ENCODE measurements at regions not wholly inside any gene's neighbourhood (a gene's known extent, or its start where the extent isn't known, plus 50 kb on each side); places are given as distances from the start of the nearest gene placed in this dataset.

- no peak for TF ChIP-seq EZH2 (IDR thresholded peaks at IDR 0.05; ENCODE audit: borderline replicate concordance)
- TF ChIP-seq CTCF (IDR thresholded peaks at IDR 0.05; ENCODE audit: poor library complexity) = no peak
- TF ChIP-seq EZH2phosphoT487 (IDR thresholded peaks at IDR 0.05; ENCODE audit: low read depth, severe bottlenecking, unreplicated experiment) = no peak
- H4K20me1 ChIP-seq (ENCODE audit: insufficient read depth, poor library complexity, severe bottlenecking) = no peaks in the 10 kb centered on the region
- no peaks in the 10 kb centered on the region for H3K27me3 ChIP-seq
- no peak overlapping the region for H2AFZ ChIP-seq
- H3K4me3 ChIP-seq = no peak overlapping the region
- WGBS (ENCODE audit: low lambda C conversion rate, missing lambda C conversion rate) = 86% methylated on average over 2 of the region's 2 CpGs
- no peak overlapping the region for H3K4me2 ChIP-seq
- no peaks in the 10 kb centered on the region for H3K4me1 ChIP-seq (ENCODE audit: insufficient read depth)
- no peaks in the 10 kb centered on the region for H3K36me3 ChIP-seq (replicated peaks; ENCODE audit: insufficient read depth, low read depth)
- H3K27ac ChIP-seq = no peak overlapping the region
- no peaks in the 10 kb centered on the region for H3K79me2 ChIP-seq
- H3K9me2 ChIP-seq (replicated peaks; ENCODE audit: insufficient read depth) = no peaks in the 10 kb centered on the region
- no peaks in the 10 kb centered on the region for H3K9me3 ChIP-seq (ENCODE audit: low read depth)
- no peak for DNase-seq (ENCODE audit: low spot score)
Observed at GRCh38 chr13:104074326-104074725, 1008.1 kb upstream of the SLC10A2 start.

DNA sequence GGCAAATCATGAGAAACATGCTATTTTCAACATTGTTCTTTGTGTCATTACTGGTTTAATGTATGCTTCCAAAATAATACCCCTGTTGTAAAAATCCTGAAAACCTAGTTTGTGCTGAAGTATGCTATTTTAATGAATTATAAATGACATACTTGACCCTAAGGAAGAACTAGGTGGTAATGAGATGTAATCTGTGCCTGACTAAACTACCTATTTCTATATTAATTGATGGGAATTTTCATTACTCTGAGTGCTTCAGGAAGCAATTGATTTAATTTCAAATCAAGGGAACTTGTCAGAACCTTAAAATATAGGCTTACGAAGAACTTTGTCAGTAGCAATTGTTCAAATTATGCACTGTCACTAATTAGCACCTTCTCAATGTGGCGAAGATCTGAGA, 1005.6 kb upstream of the SLC10A2 start:
- Histone ChIP-seq H2AFZ (no peak overlapping the region), H3K4me1 (ENCODE audit: insufficient read depth) (no peaks in the 10 kb centered on the region), H3K27me3 (no peaks in the 10 kb centered on the region), H3K9me3 (ENCODE audit: low read depth) (no peaks in the 10 kb centered on the region), H3K9me2 (replicated peaks; ENCODE audit: insufficient read depth) (no peaks in the 10 kb centered on the region), H3K79me2 (no peaks in the 10 kb centered on the region), H3K4me2 (no peak overlapping the region), H4K20me1 (ENCODE audit: insufficient read depth, poor library complexity, severe bottlenecking) (no peaks in the 10 kb centered on the region), H3K36me3 (replicated peaks; ENCODE audit: insufficient read depth, low read depth) (no peaks in the 10 kb centered on the region), H3K4me3 (no peak overlapping the region), H3K27ac (no peak overlapping the region)
- 88% methylated on average over 2 of the region's 2 CpGs for WGBS (ENCODE audit: low lambda C conversion rate, missing lambda C conversion rate)
- no peak for DNase-seq (ENCODE audit: low spot score)
- TF ChIP-seq EZH2phosphoT487 (IDR thresholded peaks at IDR 0.05; ENCODE audit: low read depth, severe bottlenecking, unreplicated experiment) (no peak), EZH2 (IDR thresholded peaks at IDR 0.05; ENCODE audit: borderline replicate concordance) (no peak), CTCF (IDR thresholded peaks at IDR 0.05; ENCODE audit: poor library complexity) (no peak)

- H3K36me3 ChIP-seq (replicated peaks; ENCODE audit: insufficient read depth, low read depth) = no peaks in the 10 kb centered on the region
- H3K27ac ChIP-seq = no peak overlapping the region
- H4K20me1 ChIP-seq (ENCODE audit: insufficient read depth, poor library complexity, severe bottlenecking) = no peaks in the 10 kb centered on the region
- no peak for TF ChIP-seq EZH2 (IDR thresholded peaks at IDR 0.05; ENCODE audit: borderline replicate concordance)
- TF ChIP-seq CTCF (IDR thresholded peaks at IDR 0.05; ENCODE audit: poor library complexity) = no peak
- TF ChIP-seq EZH2phosphoT487 (IDR thresholded peaks at IDR 0.05; ENCODE audit: low read depth, severe bottlenecking, unreplicated experiment) = no peak
- no peaks in the 10 kb centered on the region for H3K9me2 ChIP-seq (replicated peaks; ENCODE audit: insufficient read depth)
- no peak overlapping the region for H3K4me3 ChIP-seq
- H2AFZ ChIP-seq = no peak overlapping the region
- H3K9me3 ChIP-seq (ENCODE audit: low read depth) = no peaks in the 10 kb centered on the region
- WGBS (ENCODE audit: low lambda C conversion rate, missing lambda C conversion rate) = 90% methylated on average over 2 of the region's 2 CpGs
- DNase-seq (ENCODE audit: low spot score) = no peak
- H3K4me2 ChIP-seq = no peak overlapping the region
- H3K4me1 ChIP-seq (ENCODE audit: insufficient read depth) = no peaks in the 10 kb centered on the region
- no peaks in the 10 kb centered on the region for H3K79me2 ChIP-seq
- no peaks in the 10 kb centered on the region for H3K27me3 ChIP-seq
Observed at GRCh38 chr13:104065328-104065727, 999.1 kb upstream of the SLC10A2 start.

- 72% methylated on average over 4 of the region's 4 CpGs for WGBS (ENCODE audit: low lambda C conversion rate, missing lambda C conversion rate)
- no peak for DNase-seq (ENCODE audit: low spot score)
- TF ChIP-seq EZH2 (IDR thresholded peaks at IDR 0.05; ENCODE audit: borderline replicate concordance) (no peak), CTCF (IDR thresholded peaks at IDR 0.05; ENCODE audit: poor library complexity) (no peak), EZH2phosphoT487 (IDR thresholded peaks at IDR 0.05; ENCODE audit: low read depth, severe bottlenecking, unreplicated experiment) (no peak)
- Histone ChIP-seq H3K27ac (no peak overlapping the region), H3K36me3 (replicated peaks; ENCODE audit: insufficient read depth, low read depth) (no peaks in the 10 kb centered on the region), H3K27me3 (no peaks in the 10 kb centered on the region), H2AFZ (no peak overlapping the region), H3K79me2 (no peaks in the 10 kb centered on the region), H3K4me2 (no peak overlapping the region), H3K9me3 (ENCODE audit: low read depth) (no peaks in the 10 kb centered on the region), H3K9me2 (replicated peaks; ENCODE audit: insufficient read depth) (no peaks in the 10 kb centered on the region), H4K20me1 (ENCODE audit: insufficient read depth, poor library complexity, severe bottlenecking) (no peaks in the 10 kb centered on the region), H3K4me3 (no peak overlapping the region), H3K4me1 (ENCODE audit: insufficient read depth) (no peaks in the 10 kb centered on the region)
Observed at GRCh38 chr13:104057861-104058260, 991.6 kb upstream of the SLC10A2 start.

All from hepatocyte (in vitro differentiated cells).